ENCODE measurements at regions not wholly inside any gene's neighbourhood (a gene's known extent, or its start where the extent isn't known, plus 50 kb on each side); places are given as distances from the start of the nearest gene placed in this dataset.

DNA sequence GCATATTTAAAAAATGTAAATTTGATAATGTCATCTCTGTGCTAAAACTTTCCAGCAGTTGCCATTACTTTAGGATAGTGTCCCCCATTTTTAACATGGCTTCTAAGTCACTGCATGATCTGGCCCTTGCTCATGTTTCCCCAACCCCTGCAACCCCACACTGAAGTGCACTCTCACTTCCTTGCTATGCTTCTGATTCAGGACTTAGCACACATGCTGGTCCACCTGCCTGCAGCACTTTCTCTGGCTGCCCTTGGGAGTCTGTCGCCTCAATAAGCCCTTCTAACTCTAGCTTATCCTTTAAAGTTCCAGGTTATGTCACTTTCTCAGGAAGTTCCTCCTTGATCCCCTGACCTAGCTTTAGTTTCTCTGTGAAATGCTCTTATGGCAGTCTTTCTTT is 241.0 kb downstream of the POSTN start:
- no peak for DNase-seq

DNA sequence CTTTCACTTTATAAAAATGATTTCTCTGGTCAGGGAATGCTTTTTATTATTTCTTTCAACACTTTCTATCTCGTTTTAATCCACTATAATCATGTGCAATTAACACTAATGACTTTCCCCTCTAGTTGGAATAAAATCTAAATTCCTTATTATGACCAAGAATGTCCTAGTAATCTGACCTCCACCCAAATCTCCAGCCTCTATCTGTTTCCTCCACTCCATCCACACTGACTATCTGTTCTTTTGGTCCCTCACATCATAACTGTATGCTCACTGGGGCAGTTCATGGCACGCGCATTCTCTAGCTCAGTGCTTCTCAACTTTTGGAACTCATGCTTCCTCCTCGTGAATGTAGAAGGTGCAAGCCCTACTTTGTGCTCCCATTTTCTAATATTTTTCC is 244.7 kb downstream of the POSTN start:
- DNase-seq: no peak

DNA sequence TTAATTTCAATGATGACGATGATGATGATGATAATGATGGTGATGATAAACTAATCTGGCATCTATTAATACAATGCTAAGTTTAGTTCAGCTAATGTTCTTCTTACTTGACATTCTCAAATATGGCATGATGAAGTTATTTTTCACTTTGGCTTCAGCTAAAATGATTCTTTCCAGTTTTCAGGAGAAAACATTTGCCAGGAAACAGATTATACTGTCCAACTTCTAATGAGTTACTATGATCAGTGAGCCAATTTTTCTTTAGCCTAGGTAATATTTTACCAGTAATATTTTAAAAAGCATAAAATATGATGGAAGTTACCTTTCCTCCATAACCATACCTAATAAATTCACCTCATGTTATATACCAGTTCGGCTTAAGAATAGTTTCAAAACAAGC is 245.7 kb upstream of the CSNK1A1L start:
- no peak for DNase-seq

DNA sequence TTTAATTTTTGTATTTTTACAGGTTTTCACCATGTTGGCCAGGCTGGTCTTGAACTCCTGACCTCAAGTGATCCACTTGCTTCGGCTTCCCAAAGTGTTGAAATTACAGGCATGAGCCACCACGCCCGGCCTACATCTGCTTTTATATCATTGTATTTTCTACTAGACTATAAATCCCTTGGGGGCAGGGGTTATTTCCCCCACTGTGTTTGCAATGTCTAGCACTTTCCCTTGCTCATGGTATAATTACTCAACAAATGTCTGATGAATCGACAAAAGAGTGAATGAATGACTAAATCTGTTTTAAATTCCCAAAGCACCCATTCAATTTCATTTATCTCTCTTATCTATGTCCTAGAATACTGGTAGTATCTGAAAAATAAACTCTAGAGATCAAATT is 244.5 kb upstream of the CSNK1A1L start:
- no peak for DNase-seq

DNA sequence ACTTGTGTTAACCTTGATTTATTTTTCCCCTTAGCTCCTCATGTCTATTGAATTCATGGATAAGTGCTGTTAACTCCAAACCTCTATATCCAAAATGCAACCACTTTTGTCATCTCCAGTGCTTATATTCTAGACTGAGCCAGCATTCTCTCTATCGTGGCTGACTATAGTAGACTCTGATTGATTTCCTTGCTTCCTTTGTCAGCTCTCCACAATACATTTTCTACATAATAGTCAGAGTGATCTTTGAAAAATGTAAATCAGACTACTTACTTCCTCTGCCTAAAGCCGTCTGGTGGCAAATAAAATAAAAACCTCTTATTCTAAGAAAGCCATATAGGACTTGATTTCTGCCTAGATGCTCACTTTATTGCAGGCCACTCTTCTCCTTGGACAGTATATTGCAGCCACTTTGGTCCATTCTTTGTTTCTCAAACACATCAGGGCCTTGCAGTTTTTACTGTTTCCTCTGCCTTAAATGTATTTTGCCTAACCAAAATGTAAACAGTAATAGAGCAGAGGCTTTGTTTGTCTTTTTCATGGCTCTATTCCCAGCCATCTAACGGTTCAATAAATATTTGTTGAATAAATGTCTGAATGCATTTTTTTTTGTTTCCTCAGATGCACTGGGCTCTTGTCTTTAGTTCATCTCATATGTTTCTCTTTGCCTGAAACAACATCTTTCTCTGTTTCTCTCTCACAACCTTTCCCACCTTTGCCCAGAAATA is 243.6 kb upstream of the CSNK1A1L start:
- no peak for DNase-seq

DNA sequence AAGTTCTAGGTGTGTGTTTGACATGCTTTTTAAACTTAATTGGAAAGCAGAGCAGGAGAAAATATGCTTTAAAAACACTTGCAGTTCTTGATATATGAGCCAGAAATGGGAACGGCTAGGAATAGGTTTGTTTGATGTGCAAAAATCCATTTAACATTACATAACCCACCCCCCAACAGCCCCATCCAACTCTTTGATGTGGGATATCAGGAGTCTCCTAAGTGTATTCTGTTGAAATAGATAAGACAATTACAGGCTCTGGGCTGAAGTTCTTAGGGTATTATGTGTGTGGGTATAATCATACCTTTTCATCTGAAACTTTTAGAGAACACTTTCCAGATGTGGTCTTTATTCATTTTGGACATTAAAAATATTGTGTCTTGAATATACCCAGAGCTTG is 240.4 kb upstream of the CSNK1A1L start:
- no peak for DNase-seq

DNA sequence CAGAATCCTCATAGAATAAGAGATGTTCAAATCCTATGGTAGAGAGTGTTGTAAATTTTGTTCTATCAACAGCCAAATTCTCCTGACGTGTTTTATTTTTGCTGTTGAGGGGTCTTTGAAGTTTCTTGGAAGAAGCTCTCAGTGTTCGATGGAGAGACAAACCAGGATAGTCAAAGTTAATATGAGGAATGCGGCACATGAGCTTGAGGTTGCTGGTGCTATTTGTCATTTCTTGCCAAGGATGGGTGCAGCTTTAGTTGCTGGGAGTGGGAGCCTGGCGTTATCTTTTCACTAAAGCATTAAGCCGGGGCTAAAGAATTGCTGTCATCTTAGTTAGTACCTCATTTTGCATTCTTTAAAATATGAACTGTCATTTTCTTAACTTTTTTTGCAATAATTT is 239.9 kb upstream of the CSNK1A1L start:
- no peak for DNase-seq

DNA sequence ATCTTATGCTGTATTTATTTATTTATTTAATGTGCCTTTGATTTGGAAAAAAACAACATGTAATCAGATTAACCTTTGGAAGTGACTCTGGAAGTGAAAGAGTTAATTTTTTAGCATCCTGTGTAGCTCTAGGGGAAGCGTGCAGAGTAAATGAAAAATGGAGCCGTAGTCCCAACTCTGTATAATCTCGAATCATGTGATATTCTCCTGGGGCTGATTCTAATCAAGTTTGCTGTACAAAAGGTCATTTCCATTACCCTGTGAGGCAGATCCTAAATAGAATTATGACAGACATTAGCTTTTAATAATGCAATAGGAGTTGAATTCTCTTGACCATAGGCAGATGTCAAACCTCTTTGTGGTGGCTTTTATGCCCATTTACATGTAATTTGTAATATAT is 238.6 kb upstream of the CSNK1A1L start:
- DNase-seq: no peak

DNA sequence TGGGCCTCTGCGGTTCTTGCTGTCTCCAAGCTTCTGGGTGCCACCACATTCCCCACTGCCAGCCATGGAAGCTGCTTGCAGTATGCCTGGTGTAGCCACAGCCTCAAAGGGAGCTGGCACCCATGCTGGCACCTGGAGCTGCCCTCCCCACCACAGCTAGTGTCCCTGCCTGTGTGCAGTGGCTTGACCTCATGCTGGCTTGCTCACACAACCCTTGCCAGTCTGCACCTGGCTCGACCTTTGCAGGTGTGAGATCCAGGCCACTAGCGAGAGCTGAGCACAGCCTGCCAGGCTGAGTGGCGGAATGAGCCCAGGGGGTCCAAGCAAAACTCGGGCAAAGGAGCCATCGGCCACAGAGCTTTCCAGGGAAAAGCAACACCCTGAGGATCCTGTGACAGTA is 236.7 kb upstream of the CSNK1A1L start:
- DNase-seq: no peak

DNA sequence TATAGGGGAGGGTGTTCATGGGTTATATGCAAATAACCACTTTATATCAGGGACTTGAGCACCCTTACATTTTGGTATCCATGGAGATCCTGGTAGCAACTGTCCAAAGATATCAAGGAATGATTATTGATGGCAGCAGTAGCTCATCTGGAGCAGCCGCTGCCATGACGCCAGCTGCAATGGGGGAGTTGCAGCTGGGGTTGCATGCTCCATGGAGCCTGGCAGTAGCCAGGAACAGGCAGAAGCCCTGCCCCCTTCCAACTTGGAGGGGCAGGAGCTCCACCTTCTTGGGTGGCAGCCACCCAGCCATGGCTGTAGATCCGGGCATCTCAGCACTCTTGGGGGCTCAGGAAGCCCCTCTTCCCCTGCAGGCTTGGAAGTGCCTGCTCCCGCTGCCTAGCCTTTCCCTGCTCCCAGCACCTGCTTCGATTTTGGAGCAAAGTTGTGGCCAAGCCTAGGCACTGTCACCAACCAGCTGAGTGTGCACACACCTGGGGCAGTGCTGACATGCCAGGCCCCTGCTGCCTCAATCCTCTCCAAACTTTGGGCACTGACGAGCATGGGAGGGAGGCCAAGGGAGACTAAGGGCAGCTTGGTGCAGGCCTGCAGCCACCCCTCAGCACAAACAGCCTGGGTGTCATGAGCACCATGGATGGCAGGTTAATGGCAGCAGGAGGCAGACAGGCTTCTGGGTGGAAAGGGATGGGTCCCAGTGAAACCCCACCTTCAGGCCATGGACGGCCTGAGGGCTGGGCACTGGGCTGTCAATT is 235.6 kb upstream of the CSNK1A1L start:
- DNase-seq: no peak

DNA sequence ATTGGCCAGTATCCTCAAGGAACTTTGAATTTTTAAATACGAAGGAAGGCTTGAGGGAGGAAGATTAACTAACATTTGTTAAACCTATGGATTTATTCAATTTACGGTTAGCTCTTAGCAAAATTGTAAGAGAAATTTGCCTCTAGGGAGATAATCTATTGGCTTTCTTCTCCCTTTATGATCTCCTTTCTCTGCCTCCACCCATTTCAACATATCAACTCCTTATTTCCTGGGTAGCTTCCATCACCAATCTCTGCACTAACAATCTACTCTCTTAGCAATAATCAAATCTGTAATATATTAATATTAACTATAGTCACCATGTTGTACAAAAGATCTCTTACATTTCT is 233.9 kb upstream of the CSNK1A1L start:
- DNase-seq: no peak

DNA sequence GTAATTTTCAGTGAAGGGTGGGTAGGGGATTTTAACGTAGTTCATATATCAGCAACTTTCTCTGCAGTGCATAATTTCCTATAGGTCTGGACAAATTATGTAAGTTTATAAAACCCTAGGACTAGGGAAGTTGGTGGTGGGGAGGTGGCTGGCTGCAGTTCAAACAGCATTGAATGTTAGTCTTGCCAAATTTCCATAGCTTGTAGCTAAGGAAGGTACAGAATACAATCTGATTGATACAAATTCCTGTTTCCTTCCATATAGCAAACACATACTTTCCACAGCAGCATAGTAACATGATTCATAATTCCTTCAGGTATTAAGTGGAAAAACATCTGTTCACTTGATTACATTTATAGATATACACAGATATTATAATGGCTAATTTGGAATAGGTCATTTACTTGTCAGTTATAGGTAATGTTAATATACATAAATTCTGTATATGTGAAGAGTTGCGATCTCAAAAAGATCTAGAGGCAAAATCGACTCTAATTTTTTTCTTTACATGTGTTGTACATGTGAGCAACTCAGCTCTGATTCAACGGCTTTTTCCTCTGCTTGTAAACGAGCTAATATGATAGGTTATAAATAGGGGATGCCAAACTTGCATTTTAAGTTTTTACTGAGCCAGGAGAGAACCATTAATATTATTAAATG is 233.4 kb upstream of the CSNK1A1L start:
- no peak for DNase-seq

DNA sequence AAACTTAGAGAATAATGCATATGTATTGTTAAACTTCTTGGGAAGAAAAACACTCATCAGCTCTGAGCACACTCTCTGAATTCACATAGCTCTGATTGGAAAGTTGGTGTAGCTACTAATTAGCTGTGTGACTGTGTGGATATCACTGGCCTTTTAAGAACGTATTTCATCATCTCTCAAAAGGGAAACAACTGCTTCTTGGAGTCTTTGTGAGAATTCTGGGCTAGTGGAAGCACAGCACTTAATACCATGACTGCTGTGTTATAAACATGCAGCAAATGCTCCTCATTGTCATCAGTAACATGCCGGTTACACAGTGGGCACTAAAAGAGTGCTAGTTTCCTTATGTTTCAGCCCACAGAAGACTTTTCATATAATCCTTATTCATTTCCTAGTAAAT is 220.9 kb upstream of the CSNK1A1L start:
- no peak for DNase-seq

DNA sequence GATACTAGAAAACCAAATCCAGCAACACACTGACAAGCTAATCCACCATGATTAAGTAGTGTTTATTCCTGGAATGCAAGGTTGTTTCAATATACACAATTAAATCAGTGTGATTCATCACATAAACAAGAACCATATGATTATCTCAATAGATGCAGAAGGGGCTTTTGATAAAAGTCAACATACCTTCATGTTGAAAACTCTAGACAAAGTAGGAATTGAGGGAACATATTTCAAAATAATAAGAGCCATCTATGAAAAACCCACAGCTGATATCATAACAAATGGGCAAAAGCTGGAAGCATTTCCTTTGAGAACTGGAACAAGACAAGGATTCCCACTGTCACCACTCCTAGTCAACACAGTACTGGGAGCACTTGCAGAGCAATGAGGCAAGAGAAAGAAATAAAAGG is 213.6 kb upstream of the CSNK1A1L start:
- DNase-seq: no peak

DNA sequence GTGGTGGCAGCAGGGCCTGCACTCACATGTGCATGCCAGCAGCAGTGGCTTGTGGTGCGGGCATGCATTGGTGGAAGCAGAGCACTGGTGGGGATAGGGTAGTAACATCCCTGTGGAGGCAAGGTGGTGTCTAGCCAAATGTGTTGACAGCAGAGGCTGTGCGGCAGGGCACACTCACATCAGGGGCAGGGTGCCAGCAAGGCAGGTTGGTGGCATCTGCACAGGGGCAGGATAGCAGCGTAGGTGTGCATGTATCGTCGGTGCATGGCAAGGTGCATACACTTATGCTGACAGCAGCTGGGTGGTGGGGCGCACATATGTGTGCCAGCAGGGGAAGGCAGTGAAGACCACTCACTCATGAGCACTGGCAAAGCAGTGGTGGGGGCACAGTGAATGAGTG is 211.5 kb upstream of the CSNK1A1L start:
- DNase-seq: no peak

DNA sequence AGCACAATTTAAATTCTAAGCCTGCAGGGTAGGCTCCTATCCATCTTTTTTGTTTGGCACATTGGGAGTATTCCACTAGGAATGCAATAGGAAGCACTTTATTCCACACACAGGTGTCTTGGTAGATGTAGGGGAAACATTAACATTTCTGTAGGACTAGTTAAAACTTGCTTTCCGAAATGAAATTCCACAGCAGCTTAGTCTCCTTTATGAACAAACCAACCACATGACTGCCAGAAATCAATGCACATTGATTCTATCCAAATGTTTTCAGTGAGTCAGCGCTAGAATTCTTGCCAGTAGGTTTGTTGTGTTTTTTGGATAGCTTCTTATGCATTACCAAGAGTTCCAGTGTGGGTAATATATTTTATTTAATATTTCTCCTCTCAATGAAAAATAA is 207.9 kb upstream of the CSNK1A1L start:
- no peak for DNase-seq

DNA sequence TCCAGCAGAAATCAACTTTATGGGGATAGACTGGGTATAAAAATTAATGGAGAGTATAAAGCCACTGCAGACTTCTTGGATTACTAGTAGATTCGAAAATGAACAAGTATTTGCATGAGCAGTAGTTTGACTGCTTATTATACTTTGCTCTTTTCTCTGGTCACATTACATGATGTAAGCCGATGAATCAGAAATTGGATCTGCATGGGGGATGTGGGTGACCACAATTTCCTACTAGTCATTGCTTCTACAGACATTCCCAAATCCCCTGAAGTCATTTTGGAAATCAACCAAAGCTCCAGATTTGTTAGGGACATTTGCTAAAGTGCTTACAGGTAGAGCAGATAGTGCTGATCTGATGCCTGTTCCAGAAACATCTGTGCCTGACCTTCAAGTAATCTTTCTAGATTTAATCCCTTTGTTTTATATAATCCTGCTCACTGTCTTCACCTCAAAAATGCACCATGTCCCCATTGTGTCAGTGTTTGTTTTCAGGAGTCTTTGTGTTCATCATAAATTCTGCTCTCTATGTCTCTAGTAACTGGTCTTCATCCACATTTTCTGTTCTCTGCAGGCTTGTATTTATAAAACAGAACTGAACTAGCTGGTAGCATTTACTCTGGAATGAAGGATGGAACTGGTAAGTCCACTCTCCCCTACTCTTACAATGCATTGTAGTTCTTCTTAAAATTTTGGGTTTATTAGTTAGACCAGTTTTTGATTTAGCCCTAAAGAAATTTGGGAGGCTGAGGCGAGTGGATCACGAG is 201.5 kb upstream of the CSNK1A1L start:
- no peak for DNase-seq

DNA sequence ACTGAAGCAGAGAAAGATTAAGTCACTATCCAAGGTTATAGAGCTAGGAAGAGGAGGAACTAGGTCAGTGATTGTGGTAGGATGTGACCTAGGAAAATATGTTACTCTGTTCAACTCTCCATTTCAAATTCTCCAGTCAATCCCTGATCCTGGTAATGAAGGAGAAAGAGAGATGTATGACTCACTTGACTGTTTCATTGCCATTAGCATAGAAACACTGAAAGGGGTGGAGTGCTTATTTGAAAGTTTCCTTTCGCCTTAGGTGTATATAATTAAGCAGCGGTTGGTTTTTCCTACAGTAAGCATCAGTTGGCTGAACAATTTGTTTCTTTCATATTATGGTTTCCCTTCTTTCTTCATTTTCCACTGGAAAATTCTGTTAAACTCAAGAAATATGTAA is 198.1 kb upstream of the CSNK1A1L start:
- DNase-seq: no peak

DNA sequence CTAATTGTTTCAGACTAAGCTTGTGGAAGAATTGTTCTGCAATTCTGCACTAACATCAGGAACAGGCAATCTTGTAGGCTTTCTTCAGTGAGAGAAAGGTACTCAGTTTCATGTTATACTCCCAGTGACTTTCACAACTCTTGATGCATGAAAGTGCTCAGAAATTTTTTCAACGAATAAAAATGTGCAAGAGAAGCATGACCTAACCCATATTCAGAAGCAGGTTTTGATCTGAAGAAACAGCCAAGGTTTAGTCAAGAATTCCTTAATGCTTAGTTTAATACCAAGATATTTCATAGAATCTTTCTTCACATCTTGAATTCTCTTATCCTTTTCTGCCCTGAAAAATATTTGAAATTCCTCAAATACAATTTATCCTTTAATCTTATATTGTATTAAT is 197.2 kb upstream of the CSNK1A1L start:
- no peak for DNase-seq

DNA sequence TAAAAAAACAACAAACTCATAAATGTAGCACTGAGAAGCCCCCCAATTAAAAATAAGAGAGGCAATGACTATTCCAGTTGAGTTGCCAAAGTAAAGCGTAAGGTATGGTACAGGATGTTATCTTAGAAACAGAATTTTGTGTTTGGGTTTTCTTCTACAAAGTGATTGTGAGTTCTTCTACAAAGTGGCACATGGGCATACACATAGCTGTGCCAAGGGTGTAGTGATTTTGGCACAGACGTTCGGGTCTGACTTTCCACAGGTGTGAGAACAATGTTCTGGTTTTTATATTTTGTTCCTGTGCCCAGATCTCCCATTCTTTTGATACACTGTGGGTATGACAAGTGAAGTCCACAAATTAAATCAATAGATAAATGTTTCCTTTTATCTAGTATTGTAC is 190.1 kb upstream of the CSNK1A1L start:
- no peak for DNase-seq

DNA sequence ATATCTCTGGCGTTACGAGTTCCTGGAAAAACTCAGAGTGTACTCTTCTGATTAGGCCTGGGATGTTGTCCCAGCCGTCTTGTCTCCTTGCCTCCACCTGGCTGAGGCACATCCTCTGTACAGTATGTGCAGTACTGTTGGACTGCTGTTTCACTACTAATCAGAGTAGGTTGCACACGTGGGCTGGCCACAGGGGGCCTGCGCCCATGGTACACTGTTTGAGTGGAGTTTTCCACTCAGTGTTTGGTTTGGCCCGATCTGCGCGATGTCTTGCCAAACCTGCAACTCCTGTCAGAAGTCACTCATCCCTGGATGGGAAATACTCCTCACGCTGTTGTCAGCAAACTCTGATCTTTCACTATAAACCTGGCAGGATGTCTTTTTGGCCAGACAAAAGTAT is 189.6 kb upstream of the CSNK1A1L start:
- no peak for DNase-seq

DNA sequence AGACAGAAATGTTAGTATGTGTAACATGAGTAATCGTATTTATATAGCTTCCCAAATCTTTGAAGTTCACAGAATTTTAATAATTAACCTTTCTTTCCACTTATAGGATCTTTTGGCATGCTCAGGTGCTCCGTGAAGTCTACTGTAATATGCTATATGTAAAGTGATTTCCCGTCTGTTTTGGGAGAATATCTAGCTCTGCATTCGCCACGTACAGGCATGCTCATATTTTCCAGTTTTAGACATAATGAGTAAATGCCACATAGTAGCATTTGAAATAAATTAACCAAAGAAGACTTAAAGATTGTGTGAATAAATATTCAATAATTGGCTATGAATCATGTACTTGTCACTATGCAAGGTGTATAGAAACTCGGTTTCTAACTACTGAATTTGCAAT is 189.0 kb upstream of the CSNK1A1L start:
- DNase-seq: no peak

DNA sequence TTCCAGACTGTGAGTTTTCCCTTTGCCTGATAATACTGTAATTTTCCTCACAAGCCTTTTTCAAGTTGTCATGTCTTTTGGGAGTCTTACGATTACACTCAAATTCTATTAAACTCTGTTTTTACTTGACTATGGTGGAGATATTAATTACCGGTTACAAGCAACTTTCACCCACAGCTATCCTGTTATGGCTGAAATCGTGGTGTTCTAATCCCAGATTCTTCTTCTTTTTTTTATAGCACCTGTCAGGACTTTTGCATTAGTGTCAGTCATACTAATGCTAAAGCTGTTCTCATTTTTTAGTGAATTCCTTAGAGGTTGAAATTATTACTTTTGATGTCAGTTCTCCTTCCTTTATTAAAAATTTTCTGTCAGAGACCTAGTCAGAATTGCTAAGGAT is 187.8 kb upstream of the CSNK1A1L start:
- no peak for DNase-seq

All from hippocampal formation (tissue), 2 donors.